ENCODE measurements at regions not wholly inside any gene's neighbourhood (a gene's known extent, or its start where the extent isn't known, plus 50 kb on each side); places are given as distances from the start of the nearest gene placed in this dataset.

DNA sequence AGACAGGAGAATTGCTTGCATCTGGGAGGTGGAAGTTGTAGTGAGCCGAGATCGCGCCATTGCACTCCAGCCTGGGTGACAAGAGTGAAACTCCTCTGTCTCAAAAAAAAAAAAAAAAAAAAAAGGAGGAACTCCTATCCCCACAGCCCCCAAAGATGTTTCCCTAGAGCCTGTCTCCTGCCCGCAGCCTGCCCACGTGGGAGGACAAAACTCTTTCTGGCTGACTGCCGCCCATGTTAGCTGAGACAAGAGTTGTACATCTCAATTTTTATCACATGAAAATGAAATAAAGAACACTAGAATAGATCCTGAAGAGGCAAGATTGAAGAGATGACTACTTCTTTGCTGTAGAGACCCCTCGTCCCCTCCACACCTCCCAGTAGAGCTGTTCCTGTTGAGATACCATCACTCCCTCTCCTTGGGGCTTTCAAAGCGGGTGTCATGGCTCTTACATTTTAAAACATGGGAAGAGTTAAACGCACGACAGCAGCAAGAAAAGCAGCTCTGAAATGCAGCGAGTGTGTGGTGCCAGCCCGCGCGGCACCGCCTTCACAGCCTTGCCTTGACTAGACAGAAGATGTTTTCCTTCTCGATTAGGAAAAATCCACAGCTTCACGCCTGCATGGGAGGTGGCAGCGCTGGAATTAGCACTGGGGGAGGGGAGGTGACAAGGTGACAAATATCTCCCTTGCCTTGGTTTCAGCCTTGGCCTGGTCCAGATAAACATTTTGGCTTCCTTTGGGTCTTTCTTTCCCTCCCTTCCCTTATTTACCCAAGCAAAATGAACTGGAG, 253.4 kb upstream of the CSF3R start:
- H3K27ac ChIP-seq: no peak overlapping the region
- no peak for TF ChIP-seq ZFX (IDR thresholded peaks at IDR 0.05)
- no peak for TF ChIP-seq CTCF (conservative IDR thresholded peaks at IDR 0.05)

GRCh38 chr1:36735436-36735835, 252.7 kb upstream of the CSF3R start:
- no peak for TF ChIP-seq ZFX (IDR thresholded peaks at IDR 0.05)
- TF ChIP-seq CTCF (conservative IDR thresholded peaks at IDR 0.05): no peak
- no peak overlapping the region for H3K27ac ChIP-seq

- TF ChIP-seq ZFX (IDR thresholded peaks at IDR 0.05) (no peak), CTCF (conservative IDR thresholded peaks at IDR 0.05) (no peak)
- H3K27ac ChIP-seq: no peak overlapping the region
Observed at GRCh38 chr1:36734356-36734755, 251.6 kb upstream of the CSF3R start.

GRCh38 chr1:36733748-36734147, 251.0 kb upstream of the CSF3R start:
- H3K27ac ChIP-seq: no peak overlapping the region
- TF ChIP-seq ZFX (IDR thresholded peaks at IDR 0.05) (no peak), CTCF (conservative IDR thresholded peaks at IDR 0.05) (no peak)

- no peak overlapping the region for H3K27ac ChIP-seq
- no peak for TF ChIP-seq ZFX (IDR thresholded peaks at IDR 0.05)
- TF ChIP-seq CTCF (conservative IDR thresholded peaks at IDR 0.05): no peak
Observed at GRCh38 chr1:36732015-36732356, 249.3 kb upstream of the CSF3R start.

GRCh38 chr1:36731226-36732014, 248.7 kb upstream of the CSF3R start:
- no peak overlapping the region for H3K27ac ChIP-seq
- no peak; the same call in 1 of the 2 replicates for TF ChIP-seq CTCF (conservative IDR thresholded peaks at IDR 0.05)
- no peak for TF ChIP-seq ZFX (IDR thresholded peaks at IDR 0.05)

- no peak overlapping the region for H3K27ac ChIP-seq
- TF ChIP-seq CTCF (conservative IDR thresholded peaks at IDR 0.05) (no peak), ZFX (IDR thresholded peaks at IDR 0.05) (no peak)
Observed at GRCh38 chr1:36730599-36730998, 247.9 kb upstream of the CSF3R start.

All from C4-2B (cell line).